HEK293 (cell line): ENCODE measurements at regions not wholly inside any gene's neighbourhood (a gene's known extent, or its start where the extent isn't known, plus 50 kb on each side); places are given as distances from the start of the nearest gene placed in this dataset.

ENCODE experiments used
- CTCF ChIA-PET: fragments of 350-600 bp; formaldehyde crosslinking; extraction: SDS; loops from one replicate; lab custom pipeline; 2021; ENCODE audit warnings: antibody characterized with exemption; lab: Yijun Ruan, JAX
- POLR2A ChIA-PET: fragments of 300-600 bp; formaldehyde crosslinking; extraction: SDS; loops from one replicate; lab custom pipeline; 2020; ENCODE audit warnings: antibody characterized with exemption, inconsistent platforms; lab: Yijun Ruan, JAX
- H3K27ac ChIP-seq: fragments of 200-500 bp; sonication (Bioruptor generic); 2 replicates; pipeline ENCODE4 v1.5.1; 2014; ENCODE audit warnings: low read depth, low read length, control low read depth, inconsistent platforms; ENCODE audit errors: extremely low read depth
- H3K36me3 ChIP-seq, 2 experiments: fragments of 200-500 bp in 1 of 2; sonication (Bioruptor generic) in 1 of 2; 1 replicate in 1 of 2; 2 replicates in 1 of 2; pipeline ENCODE4 v1.5.1; 2014 to 2017; ENCODE audit warnings: inconsistent platforms in 2 of 2, low read length in 2 of 2; ENCODE audit not compliant: control insufficient read depth in 2 of 2, insufficient read depth in 1 of 2
- H3K4me1 ChIP-seq: fragments of 200-500 bp; sonication (Bioruptor generic); 2 replicates; pipeline ENCODE4 v1.5.1; 2014; ENCODE audit warnings: mild to moderate bottlenecking, low read length, inconsistent platforms; ENCODE audit not compliant: control insufficient read depth, insufficient read depth
- H3K4me3 ChIP-seq: 2 replicates; pipeline ENCODE4 v1.5.1; 2011; ENCODE audit warnings: low read depth, mild to moderate bottlenecking, control low read depth, low read length, moderate library complexity
- H3K9me3 ChIP-seq: fragments of 200-500 bp; sonication (Bioruptor generic); 2 replicates; pipeline ENCODE4 v1.5.1; 2014; ENCODE audit warnings: low read depth, low read length, inconsistent platforms; ENCODE audit not compliant: control insufficient read depth, insufficient read depth
- FEZF1 ChIP-seq: fragments of 450-650 bp; formaldehyde crosslinking; IDR thresholded peaks from 2 replicates; pipeline ENCODE4 v1.5.1; 2016; ENCODE audit warnings: missing biosample characterization, missing genetic modification characterization
- OSR2 ChIP-seq: fragments of 450-650 bp; formaldehyde crosslinking; IDR thresholded peaks from 2 replicates; pipeline ENCODE4 v1.5.1; 2016; ENCODE audit warnings: missing biosample characterization, missing genetic modification characterization
- PRDM6 ChIP-seq: fragments of 450-650 bp; formaldehyde crosslinking; IDR thresholded peaks from 2 replicates; pipeline ENCODE4 v1.5.1; 2017; ENCODE audit warnings: missing biosample characterization, missing genetic modification characterization
- REPIN1 ChIP-seq: fragments of 450-650 bp; formaldehyde crosslinking; IDR thresholded peaks from 2 replicates; pipeline ENCODE4 v1.5.1; 2017; ENCODE audit warnings: missing biosample characterization, missing genetic modification characterization, low read depth
- WT1 ChIP-seq: fragments of 450-650 bp; formaldehyde crosslinking; IDR thresholded peaks from 2 replicates; pipeline ENCODE4 v1.5.1; 2016; ENCODE audit warnings: missing biosample characterization, missing genetic modification characterization
- ZBTB26 ChIP-seq: fragments of 450-650 bp; formaldehyde crosslinking; optimal IDR thresholded peaks from 2 replicates; pipeline ENCODE3; 2016; ENCODE audit warnings: missing biosample characterization, mild to moderate bottlenecking, missing genetic modification characterization
- ZFP3 ChIP-seq: fragments of 450-650 bp; formaldehyde crosslinking; IDR thresholded peaks from 2 replicates; pipeline ENCODE4 v1.5.1; 2016; ENCODE audit warnings: low read depth, missing biosample characterization, missing genetic modification characterization
- ZFP37 ChIP-seq: fragments of 450-650 bp; formaldehyde crosslinking; IDR thresholded peaks from 2 replicates; pipeline ENCODE4 v1.5.1; 2016; ENCODE audit warnings: missing biosample characterization, missing genetic modification characterization
- ZNF10 ChIP-seq: fragments of 450-650 bp; formaldehyde crosslinking; IDR thresholded peaks from 2 replicates; pipeline ENCODE4 v1.5.1; 2017; ENCODE audit warnings: missing biosample characterization, missing genetic modification characterization
- ZNF513 ChIP-seq: fragments of 450-650 bp; IDR thresholded peaks from 2 replicates; pipeline ENCODE4 v1.5.1; 2018; ENCODE audit warnings: missing biosample characterization, missing genetic modification characterization
- ZNF529 ChIP-seq: fragments of 450-650 bp; formaldehyde crosslinking; IDR thresholded peaks from 2 replicates; pipeline ENCODE4 v1.5.1; 2017; ENCODE audit warnings: missing genetic modification characterization, missing biosample characterization; ENCODE audit not compliant: insufficient replicate concordance
- ZNF777 ChIP-seq: fragments of 450-650 bp; formaldehyde crosslinking; IDR thresholded peaks from 2 replicates; pipeline ENCODE4 v1.5.1; 2017; ENCODE audit warnings: missing biosample characterization, missing genetic modification characterization, borderline replicate concordance
- ZSCAN4 ChIP-seq: fragments of 450-650 bp; formaldehyde crosslinking; IDR thresholded peaks from 2 replicates; pipeline ENCODE4 v1.5.1; 2017; ENCODE audit warnings: missing biosample characterization, missing genetic modification characterization
- TF ChIP-seq, protein P1 (sequence below): fragments of 450-650 bp; formaldehyde crosslinking; IDR thresholded peaks from 2 replicates; pipeline ENCODE4 v1.5.1; 2016; ENCODE audit warnings: missing biosample characterization, missing genetic modification characterization
- TF ChIP-seq, protein P2 (sequence below): fragments of 450-650 bp; IDR thresholded peaks from 2 replicates; pipeline ENCODE4 v1.5.1; 2018; ENCODE audit warnings: missing biosample characterization, mild to moderate bottlenecking, missing genetic modification characterization

DNA sequence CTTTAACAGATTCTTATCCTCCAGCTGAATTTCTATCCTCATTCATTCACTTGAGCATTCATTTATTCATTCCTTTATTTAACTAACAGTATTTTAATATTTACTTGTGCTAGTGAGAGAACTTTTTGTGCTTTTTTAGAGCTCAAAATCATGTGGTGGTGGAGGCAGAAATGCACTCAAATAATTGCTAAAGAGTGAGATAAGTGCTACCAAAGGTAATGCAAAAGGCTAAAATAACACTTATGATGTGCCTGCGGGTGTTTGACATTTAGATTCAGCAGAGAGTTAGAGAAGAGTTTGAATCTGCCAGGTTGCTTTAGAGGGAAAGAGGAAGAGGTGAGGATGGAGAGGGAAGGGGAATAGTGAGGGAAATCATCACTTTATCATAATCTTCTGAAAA lies 431.5 kb upstream of the EDIL3 start:
- no peak overlapping the region for H3K4me3 ChIP-seq
- POLR2A ChIA-PET, result no interaction called here
- CTCF ChIA-PET, result no interaction called here
- TF ChIP-seq ZFP3 (tag by site-specific recombination), result no peak
- peak; percentile 55; the same call in 1 of the 2 replicates for TF ChIP-seq OSR2 (tag by site-specific recombination)
- no peak for TF ChIP-seq ZBTB26
- no peak for TF ChIP-seq ZNF777 (tag by site-specific recombination)
- TF ChIP-seq WT1, result peak; percentile 73
- TF ChIP-seq, protein P1, sequence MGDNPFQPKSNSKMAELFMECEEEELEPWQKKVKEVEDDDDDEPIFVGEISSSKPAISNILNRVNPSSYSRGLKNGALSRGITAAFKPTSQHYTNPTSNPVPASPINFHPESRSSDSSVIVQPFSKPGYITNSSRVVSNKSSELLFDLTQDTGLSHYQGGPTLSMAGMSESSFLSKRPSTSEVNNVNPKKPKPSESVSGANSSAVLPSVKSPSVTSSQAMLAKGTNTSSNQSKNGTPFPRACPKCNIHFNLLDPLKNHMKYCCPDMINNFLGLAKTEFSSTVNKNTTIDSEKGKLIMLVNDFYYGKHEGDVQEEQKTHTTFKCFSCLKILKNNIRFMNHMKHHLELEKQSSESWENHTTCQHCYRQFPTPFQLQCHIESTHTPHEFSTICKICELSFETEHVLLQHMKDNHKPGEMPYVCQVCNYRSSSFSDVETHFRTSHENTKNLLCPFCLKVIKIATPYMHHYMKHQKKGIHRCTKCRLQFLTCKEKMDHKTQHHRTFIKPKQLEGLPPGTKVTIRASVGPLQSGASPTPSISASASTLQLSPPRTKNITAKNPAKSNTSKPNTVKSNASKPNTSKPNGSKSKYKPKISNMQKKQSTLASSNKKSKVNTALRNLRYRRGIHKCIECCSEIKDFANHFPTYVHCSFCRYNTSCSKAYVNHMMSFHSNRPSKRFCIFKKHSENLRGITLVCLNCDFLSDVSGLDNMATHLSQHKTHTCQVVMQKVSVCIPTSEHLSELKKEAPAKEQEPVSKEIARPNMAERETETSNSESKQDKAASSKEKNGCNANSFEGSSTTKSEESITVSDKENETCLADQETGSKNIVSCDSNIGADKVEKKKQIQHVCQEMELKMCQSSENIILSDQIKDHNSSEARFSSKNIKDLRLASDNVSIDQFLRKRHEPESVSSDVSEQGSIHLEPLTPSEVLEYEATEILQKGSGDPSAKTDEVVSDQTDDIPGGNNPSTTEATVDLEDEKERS (tag by site-specific recombination), result no peak
- no peak for TF ChIP-seq ZNF10 (tag by site-specific recombination)
- TF ChIP-seq PRDM6 (tag by site-specific recombination), result peak; percentile 72
- TF ChIP-seq FEZF1 (tag by site-specific recombination), result peak; percentile 68
- TF ChIP-seq ZSCAN4 (tag by site-specific recombination), result no peak
- TF ChIP-seq ZNF529 (tag by site-specific recombination), result no peak
- peak; percentile 58; the same call in 1 of the 2 replicates for TF ChIP-seq ZNF513 (tag by site-specific recombination)
- TF ChIP-seq, protein P2, sequence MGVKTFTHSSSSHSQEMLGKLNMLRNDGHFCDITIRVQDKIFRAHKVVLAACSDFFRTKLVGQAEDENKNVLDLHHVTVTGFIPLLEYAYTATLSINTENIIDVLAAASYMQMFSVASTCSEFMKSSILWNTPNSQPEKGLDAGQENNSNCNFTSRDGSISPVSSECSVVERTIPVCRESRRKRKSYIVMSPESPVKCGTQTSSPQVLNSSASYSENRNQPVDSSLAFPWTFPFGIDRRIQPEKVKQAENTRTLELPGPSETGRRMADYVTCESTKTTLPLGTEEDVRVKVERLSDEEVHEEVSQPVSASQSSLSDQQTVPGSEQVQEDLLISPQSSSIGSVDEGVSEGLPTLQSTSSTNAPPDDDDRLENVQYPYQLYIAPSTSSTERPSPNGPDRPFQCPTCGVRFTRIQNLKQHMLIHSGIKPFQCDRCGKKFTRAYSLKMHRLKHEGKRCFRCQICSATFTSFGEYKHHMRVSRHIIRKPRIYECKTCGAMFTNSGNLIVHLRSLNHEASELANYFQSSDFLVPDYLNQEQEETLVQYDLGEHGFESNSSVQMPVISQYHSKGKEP (tag by site-specific recombination), result peak; percentile 76; the same call in 1 of the 2 replicates
- no peak for TF ChIP-seq REPIN1 (tag by site-specific recombination)
- no peak for TF ChIP-seq ZFP37 (tag by site-specific recombination)
- TF ChIP-seq, all 188 proteins: peak for 6
- Histone ChIP-seq H3K27ac (no peak overlapping the region), H3K36me3 (no peaks in the 10 kb centered on the region), H3K9me3 (no peaks in the 10 kb centered on the region), H3K4me1 (peaks cover 6% of the 10 kb centered on the region; the same call in 1 of the 2 replicates)
